VCaP (cell line): ENCODE measurements at regions not wholly inside any gene's neighbourhood (a gene's known extent, or its start where the extent isn't known, plus 50 kb on each side); places are given as distances from the start of the nearest gene placed in this dataset.

Experiments
- H3K27ac ChIP-seq: fragments of 450-650 bp; 2 replicates; pipeline ENCODE4 v1.5.1; 2017
- TF ChIP-seq, protein P1 (sequence below): fragments of 450-650 bp; conservative IDR thresholded peaks from 2 replicates; pipeline ENCODE4 v1.5.1; 2017; ENCODE audit warnings: mild to moderate bottlenecking, moderate library complexity

DNA sequence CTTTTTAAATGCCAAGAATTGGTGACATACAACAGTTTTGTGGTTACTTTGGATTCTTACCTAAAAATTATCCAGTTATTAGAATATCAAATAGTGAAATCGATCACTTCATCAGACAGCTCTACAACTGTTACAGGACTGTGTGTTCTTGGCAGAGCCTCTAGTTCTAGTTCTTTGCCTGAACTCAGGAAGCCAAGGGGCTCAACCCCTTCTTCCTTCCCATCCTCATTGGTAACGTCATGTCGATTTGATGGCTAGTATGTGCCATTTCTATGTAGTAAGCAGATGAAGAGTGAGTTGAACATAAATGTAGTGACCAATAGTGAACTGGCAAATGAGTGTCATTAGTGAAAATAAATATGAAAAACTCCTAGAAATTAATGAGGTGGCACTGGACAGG lies 59.4 kb upstream of the LIMCH1 start:
- TF ChIP-seq, protein P1, sequence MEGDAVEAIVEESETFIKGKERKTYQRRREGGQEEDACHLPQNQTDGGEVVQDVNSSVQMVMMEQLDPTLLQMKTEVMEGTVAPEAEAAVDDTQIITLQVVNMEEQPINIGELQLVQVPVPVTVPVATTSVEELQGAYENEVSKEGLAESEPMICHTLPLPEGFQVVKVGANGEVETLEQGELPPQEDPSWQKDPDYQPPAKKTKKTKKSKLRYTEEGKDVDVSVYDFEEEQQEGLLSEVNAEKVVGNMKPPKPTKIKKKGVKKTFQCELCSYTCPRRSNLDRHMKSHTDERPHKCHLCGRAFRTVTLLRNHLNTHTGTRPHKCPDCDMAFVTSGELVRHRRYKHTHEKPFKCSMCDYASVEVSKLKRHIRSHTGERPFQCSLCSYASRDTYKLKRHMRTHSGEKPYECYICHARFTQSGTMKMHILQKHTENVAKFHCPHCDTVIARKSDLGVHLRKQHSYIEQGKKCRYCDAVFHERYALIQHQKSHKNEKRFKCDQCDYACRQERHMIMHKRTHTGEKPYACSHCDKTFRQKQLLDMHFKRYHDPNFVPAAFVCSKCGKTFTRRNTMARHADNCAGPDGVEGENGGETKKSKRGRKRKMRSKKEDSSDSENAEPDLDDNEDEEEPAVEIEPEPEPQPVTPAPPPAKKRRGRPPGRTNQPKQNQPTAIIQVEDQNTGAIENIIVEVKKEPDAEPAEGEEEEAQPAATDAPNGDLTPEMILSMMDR, result no peak
- H3K27ac ChIP-seq, result no peak overlapping the region

DNA sequence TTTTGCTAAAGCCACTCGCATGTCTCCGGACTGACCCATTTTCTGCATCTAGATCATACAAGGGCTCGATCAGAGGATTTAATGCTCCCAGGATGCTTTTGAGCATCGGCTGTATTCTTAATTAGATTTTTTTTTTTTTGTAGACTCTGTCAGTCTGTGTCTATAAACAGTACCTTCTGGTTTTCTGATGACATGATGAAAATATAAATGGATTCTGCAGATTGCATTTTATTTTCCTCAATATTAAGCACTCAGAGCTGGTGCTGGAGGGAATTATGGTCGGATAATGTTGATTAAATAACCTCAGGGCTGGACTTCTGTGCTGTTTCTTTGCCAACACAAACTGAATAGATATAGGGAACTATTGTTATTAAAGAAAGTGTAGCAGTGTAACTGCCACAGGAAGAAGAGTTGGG lies 57.1 kb upstream of the LIMCH1 start:
- no peak overlapping the region for H3K27ac ChIP-seq
- TF ChIP-seq, protein P1, result no peak

DNA sequence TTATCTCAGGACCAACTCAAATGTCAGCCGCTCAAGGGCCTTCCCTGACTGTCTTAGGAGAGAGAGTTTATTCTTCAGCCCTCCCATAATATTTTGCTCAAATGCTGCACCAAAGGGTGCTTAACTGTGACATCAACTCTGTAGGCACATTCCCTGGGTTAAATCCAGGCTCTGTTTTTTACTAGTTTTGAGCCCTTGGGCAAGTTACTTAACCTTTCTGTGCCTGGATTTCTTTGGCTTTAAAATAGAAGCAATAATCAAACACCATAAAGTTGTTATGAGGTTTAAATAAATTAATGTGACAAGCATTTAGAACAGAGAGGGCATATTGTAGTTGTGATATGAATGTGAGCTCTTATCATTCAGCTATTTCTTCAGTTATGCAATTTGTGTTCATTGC lies 54.2 kb upstream of the LIMCH1 start:
- TF ChIP-seq, protein P1, result no peak
- no peak overlapping the region; the same call in 1 of the 2 replicates for H3K27ac ChIP-seq

DNA sequence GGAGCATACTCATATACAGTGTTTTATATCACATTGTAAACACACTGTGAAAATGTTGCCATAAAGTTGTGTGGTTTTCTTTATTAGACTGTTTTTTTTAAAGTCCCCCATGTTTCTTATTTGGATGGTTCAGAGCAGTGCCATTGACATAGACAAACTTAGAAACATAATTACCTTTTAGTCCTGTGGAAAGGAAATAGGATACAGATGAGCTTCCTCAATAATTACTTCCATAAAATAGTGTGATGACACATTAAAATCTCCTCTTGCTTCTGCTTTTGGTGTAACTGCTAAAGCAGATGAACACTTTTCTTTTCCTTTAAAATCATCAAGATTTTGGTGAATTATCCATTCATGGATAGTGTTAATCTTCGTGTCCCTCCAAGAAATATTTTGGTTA lies 52.9 kb upstream of the LIMCH1 start:
- TF ChIP-seq, protein P1, result no peak
- peak overlapping the region; percentile 25; the same call in 1 of the 2 replicates for H3K27ac ChIP-seq

DNA sequence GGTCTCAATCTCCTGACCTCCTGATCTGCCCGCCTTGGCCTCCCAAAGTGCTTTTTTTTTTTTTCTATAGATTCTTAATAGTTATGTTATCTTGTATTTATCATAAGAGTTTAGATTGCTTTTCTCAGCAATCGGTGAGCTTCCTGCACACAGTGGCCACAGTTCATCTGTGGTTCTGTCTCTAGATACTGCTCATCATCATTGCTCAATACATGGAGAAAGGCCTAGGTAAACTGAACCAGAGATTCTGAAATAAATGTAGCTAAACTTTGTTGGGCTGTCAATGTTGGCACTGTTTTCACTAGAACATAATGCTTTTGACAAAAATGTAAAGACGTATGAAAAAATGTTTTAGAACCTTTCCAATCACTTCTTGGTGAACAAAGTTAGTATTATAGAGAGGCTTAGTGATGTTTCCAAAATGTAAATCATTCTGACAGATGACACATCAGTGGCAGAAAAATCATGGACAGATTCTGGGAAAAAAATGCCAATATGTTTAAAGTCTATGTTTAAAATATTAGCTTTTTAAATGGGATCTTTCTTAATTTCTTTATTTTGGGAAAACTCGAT lies 50.0 kb upstream of the LIMCH1 start:
- no peak overlapping the region for H3K27ac ChIP-seq
- TF ChIP-seq, protein P1, result no peak
